ENCODE measurements at regions not wholly inside any gene's neighbourhood (a gene's known extent, or its start where the extent isn't known, plus 50 kb on each side); places are given as distances from the start of the nearest gene placed in this dataset.

DNA sequence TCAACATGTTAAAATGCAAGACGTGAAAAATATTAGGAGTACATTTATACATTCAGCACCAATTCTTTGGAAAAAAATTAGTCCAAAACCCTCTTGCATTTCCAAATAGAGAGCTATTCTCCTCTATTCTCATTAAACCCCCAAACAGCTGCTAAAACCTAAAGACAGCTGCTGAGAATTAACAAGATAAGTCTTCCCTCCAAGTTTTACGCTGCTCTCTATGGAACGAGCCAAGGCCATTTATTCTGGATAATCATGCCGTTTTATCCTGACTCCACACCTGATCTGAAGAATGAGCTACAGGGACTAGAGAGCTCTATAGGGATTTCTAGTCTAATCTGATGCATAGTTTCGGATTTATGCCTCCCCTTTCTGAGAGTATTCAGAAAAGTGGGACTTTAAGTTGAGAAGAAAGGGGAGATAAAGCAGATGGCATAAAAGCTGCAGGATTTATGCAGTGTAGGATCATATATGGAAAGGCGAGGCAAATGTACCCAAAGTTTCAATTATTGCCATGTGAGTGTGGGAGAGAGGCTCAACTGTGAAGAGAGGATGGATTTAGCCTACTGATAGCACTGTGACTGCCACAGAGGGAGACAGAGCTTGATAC, 64.7 kb upstream of the HS3ST5 start:
- no peak for DNase-seq

DNA sequence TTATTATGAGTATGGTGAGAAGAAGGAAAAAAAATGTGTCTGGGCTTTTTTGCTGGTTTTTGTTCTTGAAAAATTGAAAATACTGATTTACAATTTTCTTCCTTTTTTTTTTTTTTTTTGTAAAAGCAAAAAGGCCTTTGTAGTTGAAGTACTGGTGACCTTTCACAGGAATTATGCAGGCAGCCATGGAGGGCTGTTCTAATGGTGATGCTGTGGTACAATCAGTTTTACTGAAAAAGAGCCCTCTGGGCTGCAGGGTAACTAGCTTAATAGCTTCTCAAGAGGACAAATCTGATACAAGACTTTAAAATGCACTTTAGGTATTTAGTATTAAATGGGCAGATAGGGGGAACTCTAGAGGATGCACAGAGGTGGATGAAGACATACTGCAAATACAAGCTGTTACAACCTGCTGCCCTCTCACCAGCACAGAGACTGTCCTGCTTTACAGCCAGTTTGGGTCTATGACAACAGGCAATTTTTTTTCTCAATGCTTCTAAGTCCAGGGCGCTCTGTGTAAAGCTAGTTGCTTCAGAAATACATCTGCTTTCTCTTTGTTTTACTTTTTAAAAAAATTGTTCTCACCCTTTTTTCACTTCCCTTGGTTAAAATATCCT, 61.6 kb upstream of the HS3ST5 start:
- DNase-seq, result no peak

DNA sequence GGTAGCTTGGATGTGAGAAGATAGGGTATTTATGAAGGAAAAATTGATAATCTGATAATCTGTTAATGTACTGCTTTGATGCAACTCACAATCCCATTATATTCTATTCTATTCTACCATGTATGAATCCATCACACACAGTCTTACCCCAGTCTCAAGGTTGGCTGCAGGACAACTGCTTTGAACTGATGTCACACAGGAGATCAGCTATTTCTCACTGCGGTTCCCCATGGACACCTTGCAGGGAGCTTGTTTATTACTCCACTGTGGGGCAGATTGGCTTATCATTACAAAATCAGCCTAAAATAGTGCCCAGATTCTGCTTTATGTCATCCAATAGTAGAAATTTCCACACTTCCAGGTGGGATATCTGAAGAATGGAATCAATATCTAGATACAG, 61.0 kb upstream of the HS3ST5 start:
- no peak for DNase-seq

DNA sequence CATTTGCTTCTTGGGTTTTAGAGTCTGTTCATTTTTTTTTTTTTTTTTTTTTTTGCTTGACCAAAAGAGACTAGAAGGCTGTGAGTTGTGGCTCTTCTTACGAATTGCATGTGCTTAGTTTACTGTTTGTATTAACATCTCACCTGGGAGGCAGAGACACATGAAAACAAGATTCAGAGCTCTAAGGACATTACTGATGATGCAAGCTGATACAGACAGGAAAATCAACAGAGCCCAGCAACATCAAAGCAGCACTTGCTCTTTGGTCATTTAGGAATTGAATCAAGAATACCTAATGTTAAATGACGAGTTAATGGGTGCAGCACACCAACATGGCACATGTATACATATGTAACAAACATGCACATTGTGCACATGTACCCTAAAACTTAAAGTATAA, 55.7 kb upstream of the HS3ST5 start:
- no peak for DNase-seq

Measured in fibroblast of skin of scalp (primary cell).